ENCODE measurements at regions not wholly inside any gene's neighbourhood (a gene's known extent, or its start where the extent isn't known, plus 50 kb on each side); places are given as distances from the start of the nearest gene placed in this dataset.
"Not testable (repeated sequence)": the region's sequence is repeated elsewhere in the genome, so short reads cannot be mapped to it uniquely, and the experiment has no call there.

DNA sequence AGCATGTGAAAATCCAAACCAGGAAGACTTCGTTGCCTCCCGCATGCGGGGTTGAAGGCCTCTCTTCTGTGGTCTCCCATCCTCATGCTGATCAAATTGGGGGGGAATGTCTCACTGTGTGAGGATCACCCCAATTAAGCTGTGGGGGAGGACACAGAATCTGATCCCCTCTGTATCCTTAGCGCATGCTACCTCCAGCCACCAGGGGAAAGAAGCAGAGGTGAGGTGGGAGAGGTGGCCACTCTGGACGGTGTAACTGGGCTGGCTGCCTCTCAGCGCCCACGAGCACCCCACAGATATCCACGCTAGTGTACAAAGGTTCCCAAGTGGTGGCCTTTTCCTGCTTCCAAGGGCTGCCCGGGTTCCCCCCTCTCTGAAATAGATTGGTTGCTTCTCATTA is 177.6 kb upstream of the PLGLB1 start:
- not testable (repeated sequence) for DNase-seq

DNA sequence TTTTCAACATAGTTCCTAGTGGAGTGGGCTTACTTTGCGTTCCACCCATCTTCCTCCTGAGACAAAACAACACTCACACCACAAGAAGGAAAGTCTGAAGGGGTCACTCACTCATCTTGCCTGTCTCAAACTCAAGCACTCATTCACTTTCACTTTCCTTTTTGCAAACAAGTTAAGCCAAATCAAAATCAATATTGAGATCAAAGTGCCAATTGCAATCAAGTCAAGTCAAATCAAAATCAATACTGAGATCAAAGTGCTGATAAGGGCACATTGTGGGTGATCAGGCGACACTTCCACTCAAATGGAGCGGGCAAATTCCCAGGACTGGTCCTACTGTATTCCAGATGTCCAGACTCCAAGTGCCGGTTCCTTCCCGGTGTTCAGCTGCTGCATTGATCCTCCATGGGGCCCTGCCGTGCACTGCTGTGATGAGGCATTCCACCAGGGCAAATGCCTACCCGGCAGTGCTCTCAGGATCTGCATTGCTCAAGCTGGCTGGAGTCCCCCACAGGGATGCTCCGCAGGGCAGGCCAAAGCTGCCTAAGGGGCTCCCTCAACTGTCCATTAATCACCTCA is 183.0 kb upstream of the PLGLB1 start:
- DNase-seq: not testable (repeated sequence)

DNA sequence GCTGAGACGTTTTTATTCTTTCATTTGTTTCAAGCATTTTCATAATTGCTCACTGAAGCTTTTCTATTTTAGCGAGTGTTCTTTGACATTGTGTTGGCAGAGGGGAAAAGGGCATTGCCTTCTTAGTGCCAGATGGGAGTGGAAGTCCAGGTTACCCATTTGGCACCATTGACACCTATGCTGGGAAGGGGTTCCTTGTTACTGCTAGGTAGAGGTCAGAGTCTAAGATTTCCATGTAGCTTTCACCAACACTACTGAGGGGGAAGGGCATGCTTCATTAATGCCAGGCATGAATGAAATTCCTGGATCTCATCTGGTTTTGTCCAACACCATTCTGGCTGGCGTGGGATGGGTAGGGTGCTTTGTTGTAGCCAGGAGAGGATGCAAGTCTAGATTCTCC is 191.3 kb upstream of the PLGLB1 start:
- DNase-seq: not testable (repeated sequence)

DNA sequence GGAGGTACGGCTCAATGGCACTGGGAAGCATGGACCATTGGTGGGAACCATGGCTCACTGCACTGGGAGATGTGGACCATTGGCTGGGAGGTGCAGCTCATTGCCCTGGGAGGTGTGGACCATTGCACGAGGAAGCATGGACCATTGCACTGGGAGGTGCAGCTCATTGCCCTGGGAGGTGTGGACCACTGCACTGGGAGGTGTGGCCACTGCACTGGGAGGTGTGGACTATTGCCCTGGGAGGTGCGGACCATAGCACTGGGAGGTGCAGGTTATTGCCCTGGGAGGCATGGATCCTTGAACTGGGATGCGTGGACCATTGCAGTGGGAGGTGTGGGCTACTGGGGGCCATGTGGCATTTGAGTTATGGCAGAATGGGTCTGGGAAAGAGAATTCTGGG is 195.4 kb upstream of the PLGLB1 start:
- not testable (repeated sequence) for DNase-seq

GRCh38 chr2:87217741-87218410 is 196.2 kb upstream of the PLGLB1 start:
- not testable (repeated sequence) for DNase-seq

DNA sequence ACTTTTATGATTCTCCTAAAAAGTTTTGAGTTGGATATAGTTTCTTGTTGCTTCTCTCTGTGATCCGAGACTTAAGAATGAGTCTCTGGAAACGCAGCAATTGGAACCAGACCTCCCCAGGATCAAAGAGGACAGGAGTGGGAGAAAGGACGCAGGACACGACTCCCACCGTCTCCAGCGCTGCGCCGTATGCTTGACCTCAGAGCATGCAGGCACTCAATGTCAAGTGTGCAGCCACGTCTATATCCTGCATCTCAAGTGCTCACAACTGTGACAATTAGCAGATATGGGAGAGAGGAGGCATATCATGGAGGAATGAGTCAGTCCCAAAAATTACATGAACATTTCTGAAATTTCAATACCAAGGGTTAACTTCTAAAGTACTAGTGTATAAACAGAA is 199.0 kb upstream of the PLGLB1 start:
- not testable (repeated sequence) for DNase-seq

GRCh38 chr2:87222131-87222530 is 200.5 kb upstream of the PLGLB1 start:
- DNase-seq: not testable (repeated sequence)

- DNase-seq: not testable (repeated sequence)
Measured at GRCh38 chr2:87223873-87224272, 202.2 kb upstream of the PLGLB1 start.

GRCh38 chr2:87229091-87229689 is 207.5 kb upstream of the PLGLB1 start:
- DNase-seq: not testable (repeated sequence)

DNA sequence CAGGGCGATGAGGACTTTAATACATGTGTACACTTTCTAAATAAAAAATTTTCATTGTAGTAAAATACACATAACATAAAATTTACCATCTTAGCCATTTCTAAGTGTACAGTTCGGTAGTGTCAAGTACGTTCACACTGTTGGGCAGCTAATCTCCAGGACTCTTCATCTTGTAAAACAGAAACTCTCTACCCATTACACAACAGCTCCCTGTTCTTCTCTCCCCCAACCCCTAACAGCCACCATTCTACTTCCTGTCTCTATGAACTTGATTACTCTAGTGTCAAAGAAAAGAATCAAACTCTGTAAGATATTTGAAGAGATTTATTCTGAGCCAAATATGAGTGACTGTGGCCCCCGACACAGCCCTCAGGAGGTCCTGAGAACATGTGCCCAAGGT is 208.3 kb upstream of the PLGLB1 start:
- not testable (repeated sequence) for DNase-seq

DNA sequence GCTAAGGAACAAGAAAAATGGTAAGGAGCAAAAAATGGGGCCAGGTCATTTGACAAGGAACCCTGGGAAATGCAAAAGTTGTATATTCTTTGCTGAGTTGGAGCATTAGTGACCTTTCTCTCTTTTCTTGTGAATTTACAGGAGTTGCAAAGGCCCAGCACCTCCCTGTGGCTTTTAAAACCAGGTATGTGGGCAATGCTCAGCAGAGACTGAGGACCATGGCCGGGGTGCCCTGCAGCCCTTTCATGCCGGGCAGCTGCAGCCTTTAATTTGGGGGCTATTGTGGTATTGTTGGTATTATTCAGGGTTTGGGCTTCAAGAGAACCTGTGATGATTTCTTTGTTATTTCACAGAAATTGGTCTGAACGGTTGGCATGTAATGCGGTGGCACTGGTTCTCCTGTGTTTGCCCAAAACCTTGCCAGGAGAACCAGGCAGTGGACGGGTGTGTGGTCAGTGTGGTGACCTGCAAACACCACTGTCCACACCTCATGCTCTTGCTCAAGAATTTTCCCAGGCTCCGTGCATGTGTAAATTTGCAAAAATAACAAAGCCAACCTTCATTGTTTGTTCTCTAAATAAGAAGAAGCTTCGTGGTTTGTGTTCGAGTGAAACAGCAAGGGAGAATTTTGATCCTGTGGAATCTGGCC is 213.8 kb upstream of the PLGLB1 start:
- not testable (repeated sequence) for DNase-seq

GRCh38 chr2:87237570-87238336 is 216.1 kb upstream of the PLGLB1 start:
- DNase-seq: not testable (repeated sequence)

- not testable (repeated sequence) for DNase-seq
Measured at GRCh38 chr2:87239558-87240215, 218.0 kb upstream of the PLGLB1 start.

- DNase-seq: not testable (repeated sequence)
Measured at GRCh38 chr2:87246066-87246717, 224.5 kb upstream of the PLGLB1 start.

- DNase-seq: not testable (repeated sequence)
Measured at GRCh38 chr2:87252046-87252445, 230.4 kb upstream of the PLGLB1 start.

GRCh38 chr2:87254562-87254961 is 232.9 kb upstream of the PLGLB1 start:
- not testable (repeated sequence) for DNase-seq

GRCh38 chr2:87255410-87255809 is 233.8 kb upstream of the PLGLB1 start:
- not testable (repeated sequence) for DNase-seq

- not testable (repeated sequence) for DNase-seq
Measured at GRCh38 chr2:87258887-87259286, 237.2 kb upstream of the PLGLB1 start.

- DNase-seq: not testable (repeated sequence)
Measured at GRCh38 chr2:87262184-87262702, 240.6 kb upstream of the PLGLB1 start.

DNA sequence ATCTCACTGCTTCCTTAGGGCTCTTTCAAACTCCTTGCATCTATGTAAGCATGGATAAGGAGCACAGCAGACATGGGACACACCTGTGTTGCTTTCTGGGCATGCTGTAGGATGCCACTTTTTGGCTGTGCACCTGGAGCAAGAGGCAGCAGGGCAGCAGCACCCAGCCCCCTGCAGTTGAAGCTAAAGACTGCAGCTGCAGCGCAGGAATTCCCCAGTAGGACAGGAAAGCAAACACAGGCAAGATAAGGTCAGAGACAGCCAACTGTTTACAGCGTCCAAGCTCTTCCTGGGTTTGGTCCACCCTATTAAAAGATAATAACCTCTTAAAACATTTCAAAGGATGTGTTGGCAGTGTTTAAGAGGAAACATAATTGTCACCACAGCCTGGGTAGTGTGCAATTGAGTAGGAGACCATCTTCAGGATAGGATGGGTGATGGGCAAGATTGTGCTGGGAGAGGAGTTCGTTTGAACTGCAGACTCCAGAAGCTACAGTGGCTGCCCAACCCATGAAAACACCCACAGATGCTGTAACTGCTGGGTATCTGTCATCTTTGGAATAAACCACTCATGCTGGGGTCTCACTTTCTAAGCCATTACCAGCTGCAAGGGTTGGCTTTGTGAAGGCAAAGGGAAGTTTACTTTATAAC is 242.3 kb upstream of the PLGLB1 start:
- DNase-seq: not testable (repeated sequence)

- not testable (repeated sequence) for DNase-seq
Measured at GRCh38 chr2:87275192-87275591, 253.5 kb upstream of the PLGLB1 start.

All from central memory CD4-positive, alpha-beta T cell (primary cell).